ENCODE measurements at regions not wholly inside any gene's neighbourhood (a gene's known extent, or its start where the extent isn't known, plus 50 kb on each side); places are given as distances from the start of the nearest gene placed in this dataset.
A peak's percentile ranks its signal among the peaks of the same experiment; 100 is the strongest.

GRCh38 chr10:123584419-123584775 lies 81.8 kb upstream of the GPR26 start:
- CTCF ChIA-PET (ENCODE audit: low intra/inter-chr PET ratio), result interaction anchor here (0.6 to 3.5 kb wide), 2 partner anchors 383 to 468 kb away, joined by 3 to 22 read pairs; no protein-coding TSS in a partner anchor
- no peak overlapping the region for H3K4me2 ChIP-seq (ENCODE audit: insufficient read depth, low read length)
- BruUV-seq (replicated peaks), result no TSS peak

GRCh38 chr10:123585477-123586445 lies 80.4 kb upstream of the GPR26 start:
- no peak overlapping the region for H3K4me3 ChIP-seq
- no peak overlapping the region for H3K27ac ChIP-seq (ENCODE audit: extremely low read depth, low read depth, low read length)
- WGBS (ENCODE audit: insufficient coverage, low coverage, missing lambda C conversion rate), result 0% methylated on average over 10 of the region's 12 CpGs
- ChIA-PET CTCF (ENCODE audit: low intra/inter-chr PET ratio) (no interaction called here), POLR2A (no interaction called here)
- H3K36me3 ChIP-seq (ENCODE audit: control insufficient read depth, insufficient read depth, low read length), result no peaks in the 10 kb centered on the region
- H3K27me3 ChIP-seq (ENCODE audit: control insufficient read depth in 2 of 2, insufficient read depth in 2 of 2, low read length in 2 of 2), result peaks cover 0 to 17% of the 10 kb centered on the region in 2 experiments; a peak in 2 of 5 replicates
- TF ChIP-seq CEBPB (tag; IDR thresholded peaks at IDR 0.05), result peak; percentile 60
- TF ChIP-seq CEBPG (CRISPR knock-in tag; IDR thresholded peaks at IDR 0.05), result no peak
- TF ChIP-seq CEBPG (tag; conservative IDR thresholded peaks at IDR 0.05 in 1 of 2, IDR thresholded peaks at IDR 0.05 in 1 of 2), result peak in 1 of 2 experiments; percentile 31; a peak in 1 of 4 replicates
- TF ChIP-seq E2F5 (CRISPR knock-in tag; IDR thresholded peaks at IDR 0.05), result no peak
- no peaks in the 10 kb centered on the region for H4K20me1 ChIP-seq (replicated peaks; ENCODE audit: control insufficient read depth, insufficient read depth, low read length)
- no peak overlapping the region for H2AFZ ChIP-seq (ENCODE audit: low read depth, low read length)
- no peak overlapping the region for H3K9ac ChIP-seq (ENCODE audit: insufficient read depth in 1 of 2, low read depth in 2 of 2, low read length in 2 of 2)
- ATAC-seq (no peak), DNase-seq (ENCODE audit: extremely low read depth in 1 of 4, low spot score in 3 of 4) (no peak), FAIRE-seq (no peak)
- H3K9me1 ChIP-seq (ENCODE audit: control insufficient read depth, insufficient read depth, low read length), result no peaks in the 10 kb centered on the region
- in situ Hi-C loops (cut with MboI), result loop anchor here (25.0 kb wide), 1 partner anchor 802 kb away; no protein-coding TSS in a partner anchor
- no peak overlapping the region for H3K4me2 ChIP-seq (ENCODE audit: insufficient read depth, low read length)
- no peaks in the 10 kb centered on the region; a peak in 1 of 5 replicates for H3K4me1 ChIP-seq (replicated peaks in 1 of 2; ENCODE audit: control insufficient read depth in 2 of 2, insufficient read depth in 2 of 2, low read length in 2 of 2)
- no peaks in the 10 kb centered on the region for H3K79me2 ChIP-seq (ENCODE audit: control insufficient read depth, insufficient read depth, low read length)
- H3K9me3 ChIP-seq (replicated peaks; ENCODE audit: control insufficient read depth, insufficient read depth, low read depth, low read length), result no peaks in the 10 kb centered on the region
- BruUV-seq (replicated peaks), result no TSS peak
- intact Hi-C loops (cut with micrococcal nuclease), result no loop called here

More at GRCh38 chr10:123584419-123584775, 81.8 kb upstream of the GPR26 start:
- no peaks in the 10 kb centered on the region for H4K20me1 ChIP-seq (replicated peaks; ENCODE audit: control insufficient read depth, insufficient read depth, low read length)
- FAIRE-seq (no peak), ATAC-seq (no peak; the same call in 2 of the 3 replicates), DNase-seq (ENCODE audit: extremely low read depth in 1 of 4, low spot score in 3 of 4) (no peak)
- TF ChIP-seq ZFP36 (IDR thresholded peaks at IDR 0.05; ENCODE audit: low read depth, low read length, partially characterized antibody) (peak; percentile 55), ZNF12 (CRISPR knock-in tag; IDR thresholded peaks at IDR 0.05) (no peak)
- in situ Hi-C loops (cut with MboI) (loop anchor here (5.0 to 25.0 kb wide), 2 partner anchors 383 to 803 kb away; no protein-coding TSS in a partner anchor), intact Hi-C loops (cut with micrococcal nuclease) (no loop called here)
- H3K9me3 ChIP-seq (replicated peaks; ENCODE audit: control insufficient read depth, insufficient read depth, low read depth, low read length), result no peaks in the 10 kb centered on the region
- peaks cover 0 to 17% of the 10 kb centered on the region in 2 experiments; a peak in 2 of 5 replicates for H3K27me3 ChIP-seq (ENCODE audit: control insufficient read depth in 2 of 2, insufficient read depth in 2 of 2, low read length in 2 of 2)
- H3K9me1 ChIP-seq (ENCODE audit: control insufficient read depth, insufficient read depth, low read length), result no peaks in the 10 kb centered on the region
- H2AFZ ChIP-seq (ENCODE audit: low read depth, low read length), result no peak overlapping the region
- no peak overlapping the region for H3K9ac ChIP-seq (ENCODE audit: insufficient read depth in 1 of 2, low read depth in 2 of 2, low read length in 2 of 2)
- H3K79me2 ChIP-seq (ENCODE audit: control insufficient read depth, insufficient read depth, low read length), result no peaks in the 10 kb centered on the region
- H3K4me3 ChIP-seq, result no peak overlapping the region
- H3K27ac ChIP-seq (ENCODE audit: extremely low read depth, low read depth, low read length), result no peak overlapping the region
- POLR2A ChIA-PET, result no interaction called here
- H3K4me1 ChIP-seq (replicated peaks in 1 of 2; ENCODE audit: control insufficient read depth in 2 of 2, insufficient read depth in 2 of 2, low read length in 2 of 2), result no peaks in the 10 kb centered on the region; a peak in 1 of 5 replicates
- WGBS (ENCODE audit: insufficient coverage, low coverage, missing lambda C conversion rate), result 0% methylated on average over 7 of the region's 12 CpGs
- H3K36me3 ChIP-seq (ENCODE audit: control insufficient read depth, insufficient read depth, low read length), result no peaks in the 10 kb centered on the region
